Right lobe of liver (tissue), 6 donors: ENCODE measurements at regions not wholly inside any gene's neighbourhood (a gene's known extent, or its start where the extent isn't known, plus 50 kb on each side); places are given as distances from the start of the nearest gene placed in this dataset.

Experiments used
- ATAC-seq, 4 donors: fragments of 200-7000 bp; cut with Tn5 transposase; one replicate each; pipeline ENCODE4 v1.9.1; 2020; ENCODE audit warnings: mild to moderate bottlenecking in 4 of 4, moderate library complexity in 4 of 4
- DNase-seq, 3 donors: peaks; one replicate each; pipeline ENCODE4 v3.0.0-alpha.2; 2020
- H3K27ac ChIP-seq, 3 donors: fragments of 200-600 bp; one replicate each; pipeline ENCODE4 v1.8.0; 2022
- H3K27me3 ChIP-seq, 2 donors: fragments of 200-600 bp; one replicate each; pipeline ENCODE4 v1.8.0; 2022
- H3K36me3 ChIP-seq, 4 donors: fragments of 200-600 bp; sonication (generic) in 1 of 4; one replicate each; pipeline versions ENCODE4 v1.5.1 to v1.8.0; 2017 to 2022; ENCODE audit warnings: control low read depth in 1 of 4
- H3K4me1 ChIP-seq, 4 donors: fragments of 200-600 bp; sonication (generic) in 1 of 4; one replicate each; pipeline versions ENCODE4 v1.5.1 to v1.8.0; 2017 to 2022; ENCODE audit warnings: control low read depth in 1 of 4
- H3K4me3 ChIP-seq, 3 donors: fragments of 200-600 bp; one replicate each; pipeline ENCODE4 v1.8.0; 2022
- H3K9me3 ChIP-seq, 4 donors: fragments of 200-600 bp; sonication (generic) in 1 of 4; one replicate each; pipeline versions ENCODE4 v1.5.1 to v1.8.0; 2017 to 2022; ENCODE audit warnings: control low read depth in 1 of 4
- CTCF ChIP-seq, 4 donors: fragments of 200-600 bp in 3 of 4; fragments of 450-650 bp in 1 of 4; IDR thresholded peaks; one replicate each; pipeline versions ENCODE4 v1.5.1 to v1.8.0; 2016 to 2022; ENCODE audit warnings: antibody characterized with exemption in 4 of 4, mild to moderate bottlenecking in 2 of 4
- POLR2A ChIP-seq: fragments of 450-650 bp; IDR thresholded peaks from one replicate; pipeline ENCODE4 v1.6.1; 2017; ENCODE audit warnings: antibody characterized with exemption, mild to moderate bottlenecking
- WGBS: methylation state at CpG from one replicate; pipeline ENCODE4 v1.1.6; 2018; ENCODE audit warnings: low coverage, low lambda C conversion rate; ENCODE audit not compliant: insufficient coverage; ENCODE audit errors: missing lambda C conversion rate; 5-methylcytosine and 5-hydroxymethylcytosine counted together
- intact Hi-C, 2 donors: fragments of 100-400 bp; cut with DNase I; formaldehyde crosslinking; loops; one replicate each; pipeline versions ENCODE4 v1.11.2 to v1.14.1; 2022
- donor health status: DM: no; HTN: yes; CAD: no.
- donor health status: DM: no; HTN: no; CAD: no.
- donor health status: DM: no; HTN: no; CAD: no.
- donor health status: DM: no; HTN: yes; CAD: no.
- donor health status: DM: no; HTN: yes; CAD: no.

- 16% methylated on average over 3 of the region's 3 CpGs for WGBS
- Histone ChIP-seq H3K4me3 (no peak overlapping the region), H3K9me3 (no peaks in the 10 kb centered on the region), H3K27ac (no peak overlapping the region), H3K4me1 (no peaks in the 10 kb centered on the region), H3K36me3 (no peaks in the 10 kb centered on the region), H3K27me3 (no peaks in the 10 kb centered on the region)
- no peak for TF ChIP-seq POLR2A
- no peak for TF ChIP-seq CTCF (IDR thresholded peaks at IDR 0.05)
- ATAC-seq, result no peak
- intact Hi-C loops, result no loop called here
- DNase-seq, result no peak
Observed at GRCh38 chr18:77360315-77361190, 110.9 kb downstream of the GALR1 start.

GRCh38 chr18:77361382-77361781 lies 111.7 kb downstream of the GALR1 start:
- WGBS, result 26% methylated on average over 1 of the region's 1 CpG
- intact Hi-C loops, result no loop called here
- Histone ChIP-seq H3K27me3 (no peaks in the 10 kb centered on the region), H3K27ac (no peak overlapping the region), H3K36me3 (no peaks in the 10 kb centered on the region), H3K4me3 (no peak overlapping the region), H3K4me1 (no peaks in the 10 kb centered on the region), H3K9me3 (no peaks in the 10 kb centered on the region)
- TF ChIP-seq POLR2A (no peak), CTCF (IDR thresholded peaks at IDR 0.05) (no peak)
- ATAC-seq, result no peak
- no peak for DNase-seq

- Histone ChIP-seq H3K9me3 (peaks cover 0 to 4% (median 0%) of the 10 kb centered on the region in 4 donors), H3K27me3 (no peaks in the 10 kb centered on the region), H3K27ac (no peak overlapping the region), H3K36me3 (no peaks in the 10 kb centered on the region), H3K4me3 (no peak overlapping the region), H3K4me1 (no peaks in the 10 kb centered on the region)
- TF ChIP-seq POLR2A, result no peak
- TF ChIP-seq CTCF (IDR thresholded peaks at IDR 0.05), result no peak
- 33% methylated on average over 1 of the region's 2 CpGs for WGBS
- DNase-seq (no peak), ATAC-seq (no peak)
- intact Hi-C loops, result no loop called here
Observed at GRCh38 chr18:77365667-77366066, 116.0 kb downstream of the GALR1 start.

GRCh38 chr18:77366067-77366719 lies 116.5 kb downstream of the GALR1 start:
- Histone ChIP-seq H3K27ac (no peak overlapping the region), H3K4me1 (no peaks in the 10 kb centered on the region), H3K36me3 (no peaks in the 10 kb centered on the region), H3K9me3 (peaks cover 0 to 4% (median 0%) of the 10 kb centered on the region in 4 donors), H3K27me3 (no peaks in the 10 kb centered on the region), H3K4me3 (no peak overlapping the region)
- no peak for TF ChIP-seq CTCF (IDR thresholded peaks at IDR 0.05)
- TF ChIP-seq POLR2A, result no peak
- no peak for DNase-seq
- ATAC-seq, result no peak
- intact Hi-C loops, result no loop called here
- 71% methylated on average over 10 of the region's 11 CpGs for WGBS
